ENCODE measurements at regions not wholly inside any gene's neighbourhood (a gene's known extent, or its start where the extent isn't known, plus 50 kb on each side); places are given as distances from the start of the nearest gene placed in this dataset.

DNA sequence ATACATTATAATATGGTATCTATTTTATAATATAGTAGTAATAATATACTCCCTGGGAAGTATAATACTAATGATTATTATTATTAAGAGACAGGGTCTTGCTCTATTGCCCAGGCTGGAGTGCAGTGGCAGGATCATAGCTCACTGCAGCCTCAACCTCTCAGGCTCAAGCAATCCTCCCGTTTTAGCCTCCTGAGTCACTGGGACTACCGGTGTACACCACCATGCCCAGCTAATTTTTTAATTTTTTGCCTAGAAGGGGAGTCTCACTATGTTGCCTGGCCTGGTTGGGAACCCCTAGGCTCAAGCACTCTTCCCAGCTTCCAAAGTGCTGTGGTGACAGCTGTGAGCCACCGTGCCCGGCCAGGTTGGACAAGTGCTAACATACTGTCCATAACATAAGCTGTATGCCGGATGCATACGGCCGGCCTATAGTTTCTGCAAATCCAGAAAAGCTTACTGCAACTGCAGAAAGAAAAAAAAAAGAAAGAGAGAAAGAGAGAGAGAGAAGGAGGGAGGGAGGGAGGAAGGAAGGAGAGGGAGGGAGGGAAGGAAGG is 94.2 kb upstream of the PPP2R3B start (continued):
- TF ChIP-seq, protein P1, sequence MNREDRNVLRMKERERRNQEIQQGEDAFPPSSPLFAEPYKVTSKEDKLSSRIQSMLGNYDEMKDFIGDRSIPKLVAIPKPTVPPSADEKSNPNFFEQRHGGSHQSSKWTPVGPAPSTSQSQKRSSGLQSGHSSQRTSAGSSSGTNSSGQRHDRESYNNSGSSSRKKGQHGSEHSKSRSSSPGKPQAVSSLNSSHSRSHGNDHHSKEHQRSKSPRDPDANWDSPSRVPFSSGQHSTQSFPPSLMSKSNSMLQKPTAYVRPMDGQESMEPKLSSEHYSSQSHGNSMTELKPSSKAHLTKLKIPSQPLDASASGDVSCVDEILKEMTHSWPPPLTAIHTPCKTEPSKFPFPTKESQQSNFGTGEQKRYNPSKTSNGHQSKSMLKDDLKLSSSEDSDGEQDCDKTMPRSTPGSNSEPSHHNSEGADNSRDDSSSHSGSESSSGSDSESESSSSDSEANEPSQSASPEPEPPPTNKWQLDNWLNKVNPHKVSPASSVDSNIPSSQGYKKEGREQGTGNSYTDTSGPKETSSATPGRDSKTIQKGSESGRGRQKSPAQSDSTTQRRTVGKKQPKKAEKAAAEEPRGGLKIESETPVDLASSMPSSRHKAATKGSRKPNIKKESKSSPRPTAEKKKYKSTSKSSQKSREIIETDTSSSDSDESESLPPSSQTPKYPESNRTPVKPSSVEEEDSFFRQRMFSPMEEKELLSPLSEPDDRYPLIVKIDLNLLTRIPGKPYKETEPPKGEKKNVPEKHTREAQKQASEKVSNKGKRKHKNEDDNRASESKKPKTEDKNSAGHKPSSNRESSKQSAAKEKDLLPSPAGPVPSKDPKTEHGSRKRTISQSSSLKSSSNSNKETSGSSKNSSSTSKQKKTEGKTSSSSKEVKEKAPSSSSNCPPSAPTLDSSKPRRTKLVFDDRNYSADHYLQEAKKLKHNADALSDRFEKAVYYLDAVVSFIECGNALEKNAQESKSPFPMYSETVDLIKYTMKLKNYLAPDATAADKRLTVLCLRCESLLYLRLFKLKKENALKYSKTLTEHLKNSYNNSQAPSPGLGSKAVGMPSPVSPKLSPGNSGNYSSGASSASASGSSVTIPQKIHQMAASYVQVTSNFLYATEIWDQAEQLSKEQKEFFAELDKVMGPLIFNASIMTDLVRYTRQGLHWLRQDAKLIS (CRISPR knock-in tag; IDR thresholded peaks at IDR 0.05; ENCODE audit: borderline replicate concordance), result no peak

DNA sequence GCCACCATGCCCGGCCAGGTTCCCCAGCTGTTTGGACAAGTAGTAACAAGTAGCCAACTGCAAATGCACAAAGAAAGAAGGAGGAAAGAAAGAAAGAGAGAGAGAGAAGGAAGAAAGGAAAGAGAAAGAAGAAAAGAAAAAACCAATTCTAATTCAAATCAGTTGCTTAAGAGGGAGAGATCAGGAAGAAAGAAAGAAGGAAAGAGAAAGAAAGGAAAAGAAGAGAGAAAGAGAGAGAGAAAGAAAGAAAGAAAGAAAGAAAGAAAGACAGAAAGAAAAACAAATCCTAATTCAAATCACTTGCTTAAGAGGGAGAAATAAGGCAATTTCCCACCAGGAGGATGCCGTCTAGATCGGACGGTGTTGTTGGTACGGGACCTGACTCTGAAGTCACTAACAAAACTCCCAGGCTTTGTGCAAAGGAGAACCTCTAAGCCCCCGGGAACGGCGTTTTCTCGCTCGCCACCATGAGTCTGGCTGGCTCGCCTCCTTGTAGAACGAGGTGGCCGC is 95.5 kb upstream of the PPP2R3B start:
- H3K27ac Mint-ChIP-seq, result peak overlapping the region; percentile 39; the same call in 1 of the 2 replicates
- H3K4me3 Mint-ChIP-seq, result no peak overlapping the region
- no peak for DNase-seq (ENCODE audit: low spot score)

DNA sequence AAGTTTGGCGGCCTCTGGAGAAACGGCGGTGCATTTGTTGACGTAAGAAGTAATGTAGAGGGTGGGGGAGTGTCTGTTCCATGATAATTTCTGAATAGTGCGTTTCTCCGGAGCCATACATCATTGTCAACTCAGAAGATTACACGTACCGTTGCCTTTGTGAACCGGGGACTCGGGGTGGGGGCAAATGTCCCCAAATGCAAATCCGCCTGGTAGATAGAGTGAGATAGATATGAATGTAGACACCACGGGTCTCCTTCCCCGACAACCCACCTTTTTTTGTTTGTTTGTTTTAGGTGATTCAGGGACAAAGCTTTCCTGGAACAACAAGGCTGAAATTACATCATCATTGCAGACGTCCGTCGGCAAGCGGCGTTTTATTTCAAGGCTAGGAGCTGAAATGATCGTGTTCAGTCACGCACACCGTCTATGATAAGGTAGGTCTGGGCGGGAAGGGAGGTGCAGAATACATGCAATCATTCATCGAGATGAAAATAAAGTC is 96.0 kb upstream of the PPP2R3B start:
- peaks cover 7% of the 10 kb centered on the region; the same call in 1 of the 2 replicates for H3K27me3 Mint-ChIP-seq (ENCODE audit: low read depth)
- H3K4me3 Mint-ChIP-seq, result no peak overlapping the region
- H3K4me1 Mint-ChIP-seq, result peaks cover 14% of the 10 kb centered on the region
- ChIA-PET CTCF (no interaction called here), POLR2A (no interaction called here)
- 0 out of 2 replicates have a peak overlapping the region, but pooled peaks have one; percentile 39 for H3K27ac Mint-ChIP-seq
- peaks cover 5% of the 10 kb centered on the region; the same call in 1 of the 2 replicates for H3K36me3 Mint-ChIP-seq
- DNase-seq (ENCODE audit: low spot score), result no peak
- no peak for ATAC-seq
- TF ChIP-seq NR1H2 (CRISPR knock-in tag; IDR thresholded peaks at IDR 0.05) (no peak), KAT7 (CRISPR knock-in tag; IDR thresholded peaks at IDR 0.05; ENCODE audit: borderline replicate concordance) (no peak), FOXK1 (CRISPR knock-in tag; IDR thresholded peaks at IDR 0.05) (no peak)
- TF ChIP-seq, protein P2, sequence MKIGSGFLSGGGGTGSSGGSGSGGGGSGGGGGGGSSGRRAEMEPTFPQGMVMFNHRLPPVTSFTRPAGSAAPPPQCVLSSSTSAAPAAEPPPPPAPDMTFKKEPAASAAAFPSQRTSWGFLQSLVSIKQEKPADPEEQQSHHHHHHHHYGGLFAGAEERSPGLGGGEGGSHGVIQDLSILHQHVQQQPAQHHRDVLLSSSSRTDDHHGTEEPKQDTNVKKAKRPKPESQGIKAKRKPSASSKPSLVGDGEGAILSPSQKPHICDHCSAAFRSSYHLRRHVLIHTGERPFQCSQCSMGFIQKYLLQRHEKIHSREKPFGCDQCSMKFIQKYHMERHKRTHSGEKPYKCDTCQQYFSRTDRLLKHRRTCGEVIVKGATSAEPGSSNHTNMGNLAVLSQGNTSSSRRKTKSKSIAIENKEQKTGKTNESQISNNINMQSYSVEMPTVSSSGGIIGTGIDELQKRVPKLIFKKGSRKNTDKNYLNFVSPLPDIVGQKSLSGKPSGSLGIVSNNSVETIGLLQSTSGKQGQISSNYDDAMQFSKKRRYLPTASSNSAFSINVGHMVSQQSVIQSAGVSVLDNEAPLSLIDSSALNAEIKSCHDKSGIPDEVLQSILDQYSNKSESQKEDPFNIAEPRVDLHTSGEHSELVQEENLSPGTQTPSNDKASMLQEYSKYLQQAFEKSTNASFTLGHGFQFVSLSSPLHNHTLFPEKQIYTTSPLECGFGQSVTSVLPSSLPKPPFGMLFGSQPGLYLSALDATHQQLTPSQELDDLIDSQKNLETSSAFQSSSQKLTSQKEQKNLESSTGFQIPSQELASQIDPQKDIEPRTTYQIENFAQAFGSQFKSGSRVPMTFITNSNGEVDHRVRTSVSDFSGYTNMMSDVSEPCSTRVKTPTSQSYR (CRISPR knock-in tag; IDR thresholded peaks at IDR 0.05), result no peak
- TF ChIP-seq, protein P1 (CRISPR knock-in tag; IDR thresholded peaks at IDR 0.05; ENCODE audit: borderline replicate concordance), result no peak
- TF ChIP-seq, protein P3, sequence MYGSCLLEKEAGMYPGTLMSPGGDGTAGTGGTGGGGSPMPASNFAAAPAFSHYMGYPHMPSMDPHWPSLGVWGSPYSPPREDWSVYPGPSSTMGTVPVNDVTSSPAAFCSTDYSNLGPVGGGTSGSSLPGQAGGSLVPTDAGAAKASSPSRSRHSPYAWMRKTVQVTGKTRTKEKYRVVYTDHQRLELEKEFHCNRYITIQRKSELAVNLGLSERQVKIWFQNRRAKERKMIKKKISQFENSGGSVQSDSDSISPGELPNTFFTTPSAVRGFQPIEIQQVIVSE (CRISPR knock-in tag; IDR thresholded peaks at IDR 0.05; ENCODE audit: borderline replicate concordance), result no peak
- TF ChIP-seq, protein P4, sequence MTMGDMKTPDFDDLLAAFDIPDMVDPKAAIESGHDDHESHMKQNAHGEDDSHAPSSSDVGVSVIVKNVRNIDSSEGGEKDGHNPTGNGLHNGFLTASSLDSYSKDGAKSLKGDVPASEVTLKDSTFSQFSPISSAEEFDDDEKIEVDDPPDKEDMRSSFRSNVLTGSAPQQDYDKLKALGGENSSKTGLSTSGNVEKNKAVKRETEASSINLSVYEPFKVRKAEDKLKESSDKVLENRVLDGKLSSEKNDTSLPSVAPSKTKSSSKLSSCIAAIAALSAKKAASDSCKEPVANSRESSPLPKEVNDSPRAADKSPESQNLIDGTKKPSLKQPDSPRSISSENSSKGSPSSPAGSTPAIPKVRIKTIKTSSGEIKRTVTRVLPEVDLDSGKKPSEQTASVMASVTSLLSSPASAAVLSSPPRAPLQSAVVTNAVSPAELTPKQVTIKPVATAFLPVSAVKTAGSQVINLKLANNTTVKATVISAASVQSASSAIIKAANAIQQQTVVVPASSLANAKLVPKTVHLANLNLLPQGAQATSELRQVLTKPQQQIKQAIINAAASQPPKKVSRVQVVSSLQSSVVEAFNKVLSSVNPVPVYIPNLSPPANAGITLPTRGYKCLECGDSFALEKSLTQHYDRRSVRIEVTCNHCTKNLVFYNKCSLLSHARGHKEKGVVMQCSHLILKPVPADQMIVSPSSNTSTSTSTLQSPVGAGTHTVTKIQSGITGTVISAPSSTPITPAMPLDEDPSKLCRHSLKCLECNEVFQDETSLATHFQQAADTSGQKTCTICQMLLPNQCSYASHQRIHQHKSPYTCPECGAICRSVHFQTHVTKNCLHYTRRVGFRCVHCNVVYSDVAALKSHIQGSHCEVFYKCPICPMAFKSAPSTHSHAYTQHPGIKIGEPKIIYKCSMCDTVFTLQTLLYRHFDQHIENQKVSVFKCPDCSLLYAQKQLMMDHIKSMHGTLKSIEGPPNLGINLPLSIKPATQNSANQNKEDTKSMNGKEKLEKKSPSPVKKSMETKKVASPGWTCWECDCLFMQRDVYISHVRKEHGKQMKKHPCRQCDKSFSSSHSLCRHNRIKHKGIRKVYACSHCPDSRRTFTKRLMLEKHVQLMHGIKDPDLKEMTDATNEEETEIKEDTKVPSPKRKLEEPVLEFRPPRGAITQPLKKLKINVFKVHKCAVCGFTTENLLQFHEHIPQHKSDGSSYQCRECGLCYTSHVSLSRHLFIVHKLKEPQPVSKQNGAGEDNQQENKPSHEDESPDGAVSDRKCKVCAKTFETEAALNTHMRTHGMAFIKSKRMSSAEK (CRISPR knock-in tag; IDR thresholded peaks at IDR 0.05; ENCODE audit: borderline replicate concordance), result no peak
- peaks cover 7% of the 10 kb centered on the region for H3K9me3 Mint-ChIP-seq

More for the DNA sequence above, 95.5 kb upstream of the PPP2R3B start:
- ChIA-PET POLR2A (no interaction called here), CTCF (no interaction called here)
- peaks cover 7% of the 10 kb centered on the region; the same call in 1 of the 2 replicates for H3K27me3 Mint-ChIP-seq (ENCODE audit: low read depth)
- TF ChIP-seq ZBTB21 (CRISPR knock-in tag; IDR thresholded peaks at IDR 0.05; ENCODE audit: borderline replicate concordance), result no peak
- no peak for TF ChIP-seq ZNF423 (CRISPR knock-in tag; IDR thresholded peaks at IDR 0.05)
- no peak for TF ChIP-seq SMAD4 (CRISPR knock-in tag; IDR thresholded peaks at IDR 0.05)
- TF ChIP-seq, protein P5, sequence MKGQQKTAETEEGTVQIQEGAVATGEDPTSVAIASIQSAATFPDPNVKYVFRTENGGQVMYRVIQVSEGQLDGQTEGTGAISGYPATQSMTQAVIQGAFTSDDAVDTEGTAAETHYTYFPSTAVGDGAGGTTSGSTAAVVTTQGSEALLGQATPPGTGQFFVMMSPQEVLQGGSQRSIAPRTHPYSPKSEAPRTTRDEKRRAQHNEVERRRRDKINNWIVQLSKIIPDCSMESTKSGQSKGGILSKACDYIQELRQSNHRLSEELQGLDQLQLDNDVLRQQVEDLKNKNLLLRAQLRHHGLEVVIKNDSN (CRISPR knock-in tag; IDR thresholded peaks at IDR 0.05), result no peak
- no peak for TF ChIP-seq ZNF263 (CRISPR knock-in tag; IDR thresholded peaks at IDR 0.05; ENCODE audit: low read depth)
- H3K9me3 Mint-ChIP-seq, result peaks cover 7% of the 10 kb centered on the region
- H3K36me3 Mint-ChIP-seq, result peaks cover 5% of the 10 kb centered on the region; the same call in 1 of the 2 replicates
- H3K4me1 Mint-ChIP-seq, result peaks cover 19% of the 10 kb centered on the region
- no peak for ATAC-seq

All from WTC11 (cell line).